HL-60 (cell line): ENCODE measurements at regions not wholly inside any gene's neighbourhood (a gene's known extent, or its start where the extent isn't known, plus 50 kb on each side); places are given as distances from the start of the nearest gene placed in this dataset.

Experiments used
- DNase-seq, 2 experiments: peaks; one replicate each; pipeline ENCODE4 v3.0.0-alpha.2; 2010 to 2020; ENCODE audit warnings: low read depth in 1 of 2, low spot score in 1 of 2
- H3K27ac ChIP-seq: fragments of 250-450 bp; sonication (Bioruptor Pico); replicated peaks from 2 replicates; pipeline ENCODE4 v1.5.1; 2020; ENCODE audit warnings: mild to moderate bottlenecking, moderate library complexity
- H3K27me3 ChIP-seq: fragments of 250-450 bp; sonication (Bioruptor Pico); 2 replicates; pipeline ENCODE4 v1.5.1; 2021; ENCODE audit warnings: mild to moderate bottlenecking, moderate library complexity; ENCODE audit not compliant: insufficient read depth, poor library complexity, severe bottlenecking
- H3K4me3 ChIP-seq: replicated peaks from 2 replicates; pipeline ENCODE4 v1.5.1; 2011; ENCODE audit warnings: mild to moderate bottlenecking, control low read depth, low read length; ENCODE audit not compliant: insufficient read depth
- GABPA ChIP-seq: IDR thresholded peaks from 2 replicates; pipeline ENCODE4 v1.6.1; 2012; ENCODE audit warnings: low read depth
- POLR2AphosphoS5 ChIP-seq: IDR thresholded peaks from 2 replicates; pipeline ENCODE4 v1.6.1; 2012; ENCODE audit warnings: low read depth
- SPI1 ChIP-seq: IDR thresholded peaks from 2 replicates; pipeline ENCODE4 v1.6.1; 2012; ENCODE audit warnings: low read depth, mild to moderate bottlenecking, borderline replicate concordance
- TF ChIP-seq, protein P1 (sequence below): IDR thresholded peaks from 2 replicates; pipeline ENCODE4 v1.6.1; 2012; ENCODE audit warnings: low read depth; ENCODE audit not compliant: insufficient replicate concordance
- TF ChIP-seq, protein P2 (sequence below): IDR thresholded peaks from one replicate; pipeline ENCODE4 v1.5.1; 2011; ENCODE audit warnings: low read length, control low read depth, inconsistent platforms; ENCODE audit not compliant: insufficient read depth

DNA sequence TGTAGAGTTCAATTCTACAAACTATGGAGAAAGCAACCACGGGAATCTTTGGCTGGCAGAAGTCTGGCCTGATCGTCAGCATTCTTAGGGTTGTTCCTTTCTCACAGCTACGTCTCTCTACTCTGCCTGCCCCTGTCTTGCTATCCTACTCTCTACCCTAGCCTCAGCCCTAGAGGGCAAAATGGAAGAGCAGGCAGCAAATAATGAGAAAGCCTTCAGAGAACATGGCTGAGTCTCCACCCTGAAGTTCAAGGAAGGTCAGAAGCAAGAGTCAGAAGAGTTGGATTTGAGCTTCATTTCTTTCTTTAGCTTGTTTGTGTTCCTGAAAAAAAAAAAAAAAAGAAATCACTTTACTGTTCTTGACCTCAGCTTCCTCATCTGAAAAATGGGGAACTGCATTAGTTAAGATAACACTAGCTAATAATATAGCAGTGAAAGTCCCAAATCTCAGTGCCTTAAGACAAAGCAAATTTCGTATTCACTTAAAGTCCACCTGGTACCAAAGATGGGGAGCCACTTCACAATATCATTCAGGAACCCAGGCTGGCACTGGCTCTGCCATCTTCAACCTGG, 50.2 kb upstream of the CCND2 start:
- Histone ChIP-seq H3K4me3 (no peak overlapping the region), H3K27me3 (no peaks in the 10 kb centered on the region), H3K27ac (no peak overlapping the region)
- peak; percentile 87 for TF ChIP-seq SPI1
- TF ChIP-seq, protein P1, sequence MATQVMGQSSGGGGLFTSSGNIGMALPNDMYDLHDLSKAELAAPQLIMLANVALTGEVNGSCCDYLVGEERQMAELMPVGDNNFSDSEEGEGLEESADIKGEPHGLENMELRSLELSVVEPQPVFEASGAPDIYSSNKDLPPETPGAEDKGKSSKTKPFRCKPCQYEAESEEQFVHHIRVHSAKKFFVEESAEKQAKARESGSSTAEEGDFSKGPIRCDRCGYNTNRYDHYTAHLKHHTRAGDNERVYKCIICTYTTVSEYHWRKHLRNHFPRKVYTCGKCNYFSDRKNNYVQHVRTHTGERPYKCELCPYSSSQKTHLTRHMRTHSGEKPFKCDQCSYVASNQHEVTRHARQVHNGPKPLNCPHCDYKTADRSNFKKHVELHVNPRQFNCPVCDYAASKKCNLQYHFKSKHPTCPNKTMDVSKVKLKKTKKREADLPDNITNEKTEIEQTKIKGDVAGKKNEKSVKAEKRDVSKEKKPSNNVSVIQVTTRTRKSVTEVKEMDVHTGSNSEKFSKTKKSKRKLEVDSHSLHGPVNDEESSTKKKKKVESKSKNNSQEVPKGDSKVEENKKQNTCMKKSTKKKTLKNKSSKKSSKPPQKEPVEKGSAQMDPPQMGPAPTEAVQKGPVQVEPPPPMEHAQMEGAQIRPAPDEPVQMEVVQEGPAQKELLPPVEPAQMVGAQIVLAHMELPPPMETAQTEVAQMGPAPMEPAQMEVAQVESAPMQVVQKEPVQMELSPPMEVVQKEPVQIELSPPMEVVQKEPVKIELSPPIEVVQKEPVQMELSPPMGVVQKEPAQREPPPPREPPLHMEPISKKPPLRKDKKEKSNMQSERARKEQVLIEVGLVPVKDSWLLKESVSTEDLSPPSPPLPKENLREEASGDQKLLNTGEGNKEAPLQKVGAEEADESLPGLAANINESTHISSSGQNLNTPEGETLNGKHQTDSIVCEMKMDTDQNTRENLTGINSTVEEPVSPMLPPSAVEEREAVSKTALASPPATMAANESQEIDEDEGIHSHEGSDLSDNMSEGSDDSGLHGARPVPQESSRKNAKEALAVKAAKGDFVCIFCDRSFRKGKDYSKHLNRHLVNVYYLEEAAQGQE, result no peak
- DNase-seq, result no peak

DNA sequence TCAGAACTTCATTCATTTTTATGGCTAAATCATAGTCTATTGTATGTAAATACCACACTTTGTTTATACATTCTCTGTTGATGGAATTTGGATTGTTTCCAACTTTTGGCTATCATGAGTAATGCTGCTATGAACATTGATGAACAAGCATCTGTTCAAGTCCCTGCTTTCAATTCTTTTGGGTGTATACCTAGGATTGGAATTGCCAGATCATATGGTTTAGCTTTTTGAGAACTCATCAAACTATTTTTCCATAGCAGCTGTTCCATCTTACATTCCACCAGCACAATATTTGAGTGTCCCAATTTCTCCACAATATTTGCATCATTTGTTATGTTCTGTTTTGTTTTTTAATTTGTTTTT, 52.3 kb upstream of the CCND2 start:
- TF ChIP-seq POLR2AphosphoS5, result no peak
- TF ChIP-seq GABPA, result no peak
- Histone ChIP-seq H3K27me3 (no peaks in the 10 kb centered on the region), H3K4me3 (no peak overlapping the region), H3K27ac (no peak overlapping the region)
- DNase-seq, result no peak

DNA sequence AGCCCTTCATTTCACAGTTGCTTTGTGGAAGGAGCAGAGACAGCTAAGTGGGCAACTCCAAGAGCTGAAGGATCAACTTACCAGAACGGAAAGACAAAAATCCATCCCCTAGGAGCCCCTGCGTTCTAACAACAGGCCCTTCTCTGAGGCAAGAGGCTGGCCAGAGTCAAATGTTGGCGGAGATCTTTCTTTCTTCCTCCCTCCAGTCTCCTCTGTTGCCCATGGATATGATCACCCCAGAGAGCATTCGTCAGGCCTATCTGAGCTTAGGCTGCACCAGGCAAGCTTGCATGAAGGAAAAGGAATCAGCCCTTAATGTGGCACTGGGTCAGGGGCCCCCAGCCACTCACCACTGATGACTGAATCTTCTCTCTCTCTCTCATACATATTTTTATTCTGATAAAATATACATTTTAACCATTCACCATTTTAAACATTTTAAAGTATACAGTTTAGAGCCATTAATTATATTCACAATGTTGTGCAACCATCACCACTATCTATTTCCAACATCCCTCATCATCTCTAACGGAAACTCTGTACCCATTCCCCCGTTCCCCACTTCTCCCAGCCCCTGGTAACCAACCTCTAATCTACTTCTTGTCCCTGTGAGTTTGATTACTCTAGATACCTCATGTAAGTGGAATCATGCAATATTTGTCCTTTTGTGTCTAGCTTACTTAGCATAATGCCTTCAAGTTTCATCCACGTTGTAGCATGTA, 52.9 kb upstream of the CCND2 start:
- DNase-seq, result no peak
- Histone ChIP-seq H3K27me3 (no peaks in the 10 kb centered on the region), H3K27ac (no peak overlapping the region), H3K4me3 (no peak overlapping the region)
- TF ChIP-seq, protein P2, sequence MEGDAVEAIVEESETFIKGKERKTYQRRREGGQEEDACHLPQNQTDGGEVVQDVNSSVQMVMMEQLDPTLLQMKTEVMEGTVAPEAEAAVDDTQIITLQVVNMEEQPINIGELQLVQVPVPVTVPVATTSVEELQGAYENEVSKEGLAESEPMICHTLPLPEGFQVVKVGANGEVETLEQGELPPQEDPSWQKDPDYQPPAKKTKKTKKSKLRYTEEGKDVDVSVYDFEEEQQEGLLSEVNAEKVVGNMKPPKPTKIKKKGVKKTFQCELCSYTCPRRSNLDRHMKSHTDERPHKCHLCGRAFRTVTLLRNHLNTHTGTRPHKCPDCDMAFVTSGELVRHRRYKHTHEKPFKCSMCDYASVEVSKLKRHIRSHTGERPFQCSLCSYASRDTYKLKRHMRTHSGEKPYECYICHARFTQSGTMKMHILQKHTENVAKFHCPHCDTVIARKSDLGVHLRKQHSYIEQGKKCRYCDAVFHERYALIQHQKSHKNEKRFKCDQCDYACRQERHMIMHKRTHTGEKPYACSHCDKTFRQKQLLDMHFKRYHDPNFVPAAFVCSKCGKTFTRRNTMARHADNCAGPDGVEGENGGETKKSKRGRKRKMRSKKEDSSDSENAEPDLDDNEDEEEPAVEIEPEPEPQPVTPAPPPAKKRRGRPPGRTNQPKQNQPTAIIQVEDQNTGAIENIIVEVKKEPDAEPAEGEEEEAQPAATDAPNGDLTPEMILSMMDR, result no peak
- TF ChIP-seq SPI1 (no peak), GABPA (no peak), POLR2AphosphoS5 (no peak)
- TF ChIP-seq, protein P1, result no peak

DNA sequence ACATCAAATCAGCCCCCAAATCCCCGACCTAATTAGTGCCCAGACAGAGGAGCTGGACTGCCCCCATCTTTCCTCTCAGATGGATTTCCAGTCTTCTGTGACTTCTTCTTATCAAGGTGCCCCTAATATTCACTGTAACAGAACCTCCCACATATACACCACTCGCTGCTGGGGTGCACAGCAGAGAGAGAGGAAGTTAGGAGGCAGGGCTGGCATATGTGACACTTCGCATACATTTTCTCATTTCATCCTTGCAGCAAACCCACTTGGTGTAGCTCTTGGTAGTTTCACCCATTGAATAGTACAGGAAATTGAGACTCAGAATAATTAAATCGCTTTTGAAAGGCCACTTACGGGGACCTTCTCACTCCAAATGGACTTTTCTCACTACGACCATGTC, 56.5 kb upstream of the CCND2 start:
- DNase-seq, result peak in 1 of 2 experiments; percentile 46
- Histone ChIP-seq H3K4me3 (no peak overlapping the region), H3K27ac (no peak overlapping the region), H3K27me3 (no peaks in the 10 kb centered on the region)
- TF ChIP-seq SPI1, result peak; percentile 71; the same call in 1 of the 2 replicates
- TF ChIP-seq, protein P1, result no peak
- no peak for TF ChIP-seq GABPA
